NCI-H774 (cell line): ENCODE measurements at regions not wholly inside any gene's neighbourhood (a gene's known extent, or its start where the extent isn't known, plus 50 kb on each side); places are given as distances from the start of the nearest gene placed in this dataset.

Experiments used
- DNase-seq: peaks from one replicate; lab custom pipeline; 2025; lab: John Stamatoyannopoulos, UW

DNA sequence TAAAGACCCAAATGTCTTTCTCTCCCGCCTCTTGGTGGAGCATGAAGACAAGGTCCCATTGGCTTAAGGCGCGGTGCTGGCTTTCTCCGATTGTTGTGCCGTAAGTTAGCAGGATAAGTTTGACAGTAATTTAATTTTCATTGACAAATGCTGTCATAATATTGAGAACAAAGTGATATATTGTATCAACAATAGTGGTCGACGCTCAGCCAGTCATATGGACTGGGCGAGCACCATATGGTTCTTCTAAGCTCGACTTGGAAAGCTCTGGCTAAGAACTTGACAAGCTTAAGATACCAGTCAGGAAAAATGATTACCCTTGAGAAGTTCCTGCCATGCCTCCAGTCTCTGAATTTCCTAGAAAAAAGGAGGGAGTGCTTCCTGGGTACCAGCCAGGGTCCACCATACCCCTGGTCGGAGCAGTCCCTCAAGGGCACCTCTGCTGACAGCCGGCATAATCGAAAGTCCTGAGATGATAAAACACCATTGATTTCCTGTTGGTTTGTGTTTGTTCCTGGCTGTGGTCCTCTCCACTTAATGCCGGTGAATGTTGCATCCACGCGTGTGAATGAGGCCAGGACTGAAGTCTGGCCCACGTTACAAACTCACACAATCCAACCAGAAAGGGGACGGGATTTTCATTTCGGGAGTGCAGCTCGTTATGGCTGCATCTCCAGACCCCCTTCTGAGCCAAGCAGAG is 262.1 kb downstream of the ZNF536 start:
- DNase-seq, result no peak

DNA sequence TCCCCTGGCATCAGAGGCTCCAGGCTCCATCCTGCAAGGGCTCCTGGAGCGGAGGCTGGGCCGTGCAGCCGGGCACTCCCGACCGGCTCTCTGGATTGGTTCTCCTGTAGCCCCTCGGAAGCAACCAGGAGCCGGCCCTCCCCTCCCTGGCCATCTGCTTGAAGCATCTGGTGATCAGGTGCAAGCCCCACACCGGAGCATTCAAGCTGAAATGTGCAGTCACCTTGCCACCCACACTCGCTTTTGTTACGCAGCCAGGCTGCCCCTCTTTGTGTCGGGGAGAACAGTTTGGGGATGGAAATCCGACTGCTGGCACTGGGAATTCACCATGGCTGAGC is 258.8 kb downstream of the ZNF536 start:
- no peak for DNase-seq

DNA sequence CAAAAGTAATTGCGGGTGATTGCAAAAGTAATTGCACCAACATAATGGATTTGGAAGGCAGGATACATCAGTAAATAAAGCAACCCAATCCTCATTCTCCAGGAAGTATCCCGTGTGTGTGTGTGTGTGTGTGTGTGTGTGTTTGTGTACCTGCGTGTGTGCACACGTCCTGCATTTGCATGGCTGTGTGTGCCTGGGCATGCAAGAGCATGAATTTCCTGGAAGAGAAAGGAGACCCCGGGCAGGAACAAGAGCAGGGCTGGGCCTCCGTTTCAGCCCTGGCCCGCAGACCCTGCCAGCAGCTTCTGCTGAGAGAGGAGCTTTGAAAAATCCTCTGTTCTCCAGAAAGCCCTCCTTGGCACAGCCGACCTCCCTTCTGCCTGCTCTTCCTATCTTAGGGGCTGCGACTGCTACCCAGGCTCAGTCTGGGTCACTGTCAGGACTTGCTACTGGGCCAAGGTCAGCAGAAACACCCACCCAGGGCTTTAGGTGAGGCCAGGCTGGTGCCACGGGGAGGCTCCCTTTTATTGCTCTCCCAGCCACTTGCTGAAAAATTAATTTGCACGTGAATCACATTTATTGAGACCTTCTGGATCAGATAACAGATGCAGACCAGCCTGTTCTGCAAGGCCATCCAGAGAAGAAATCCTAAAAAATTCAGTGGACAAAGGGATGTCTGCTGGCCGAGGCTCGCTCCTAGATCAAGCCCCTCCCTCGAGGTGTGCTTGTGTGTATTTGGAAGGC is 258.3 kb downstream of the ZNF536 start:
- no peak for DNase-seq

DNA sequence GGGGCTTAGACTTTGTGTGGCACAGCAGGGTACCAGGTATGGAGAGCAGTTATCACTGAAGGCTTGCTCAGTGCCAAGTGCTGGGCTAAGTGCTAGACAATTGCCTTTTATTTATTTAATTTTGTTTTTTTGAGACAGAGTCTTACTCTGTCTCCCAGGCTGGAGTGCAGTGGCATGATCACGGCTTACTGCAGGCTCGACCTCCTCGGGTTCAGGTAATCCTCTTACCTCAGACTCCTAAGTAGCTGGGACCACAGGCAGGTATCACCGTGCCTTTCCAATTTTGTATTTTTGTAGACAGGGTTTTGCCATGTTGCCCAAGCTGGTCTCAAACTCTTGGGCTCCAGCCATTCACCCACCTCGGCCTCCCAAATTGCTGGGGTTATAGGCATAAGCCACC is 256.9 kb downstream of the ZNF536 start:
- no peak for DNase-seq

DNA sequence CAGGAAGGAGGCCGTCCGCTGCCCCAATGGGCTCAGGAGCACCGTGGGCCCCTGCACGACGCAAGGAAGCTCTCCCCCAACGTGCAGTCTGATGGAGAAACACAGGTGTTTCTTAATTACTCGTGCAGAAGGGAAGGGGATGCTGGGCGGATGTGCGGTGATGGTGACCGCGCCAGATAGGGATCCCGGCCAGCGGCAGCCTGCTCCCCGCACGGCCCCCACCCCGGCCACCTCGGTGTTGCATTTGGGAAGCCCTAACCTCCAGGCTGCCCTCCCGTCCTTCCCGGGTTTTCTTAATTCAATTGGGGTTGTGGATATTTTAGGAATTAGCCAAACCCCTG is 254.4 kb downstream of the ZNF536 start:
- no peak for DNase-seq

DNA sequence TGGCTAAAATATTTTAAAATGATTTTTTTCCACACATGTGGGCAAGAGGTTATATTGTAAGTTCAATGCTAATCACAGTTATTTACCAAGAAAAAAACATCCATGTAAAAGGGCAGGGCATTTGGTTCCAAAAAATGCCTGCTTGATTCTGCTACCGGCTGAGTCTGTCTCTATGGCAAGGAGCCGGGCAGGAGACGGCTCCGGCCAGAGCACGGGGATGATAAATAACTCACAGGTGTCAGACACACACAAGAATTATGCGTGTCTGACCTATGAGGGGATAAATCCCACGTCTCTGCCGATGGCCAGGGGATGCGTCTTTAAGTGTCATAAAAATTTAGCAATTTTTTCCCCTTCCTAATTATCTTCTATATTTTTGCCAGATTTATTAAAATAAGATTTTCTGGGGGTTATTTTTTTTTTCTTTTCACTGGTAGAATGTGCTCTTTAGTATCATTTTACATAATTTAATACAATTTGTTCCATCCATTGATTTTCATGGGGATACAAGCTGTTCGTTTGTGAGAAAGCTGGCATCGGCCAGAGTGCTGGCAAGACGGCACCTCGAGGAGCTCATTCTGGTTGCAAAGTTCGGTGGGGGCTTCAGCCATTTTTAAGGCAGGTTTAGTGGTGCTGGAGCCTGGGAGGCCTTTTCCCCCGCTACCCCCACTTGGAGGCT is 253.9 kb downstream of the ZNF536 start:
- DNase-seq, result no peak

DNA sequence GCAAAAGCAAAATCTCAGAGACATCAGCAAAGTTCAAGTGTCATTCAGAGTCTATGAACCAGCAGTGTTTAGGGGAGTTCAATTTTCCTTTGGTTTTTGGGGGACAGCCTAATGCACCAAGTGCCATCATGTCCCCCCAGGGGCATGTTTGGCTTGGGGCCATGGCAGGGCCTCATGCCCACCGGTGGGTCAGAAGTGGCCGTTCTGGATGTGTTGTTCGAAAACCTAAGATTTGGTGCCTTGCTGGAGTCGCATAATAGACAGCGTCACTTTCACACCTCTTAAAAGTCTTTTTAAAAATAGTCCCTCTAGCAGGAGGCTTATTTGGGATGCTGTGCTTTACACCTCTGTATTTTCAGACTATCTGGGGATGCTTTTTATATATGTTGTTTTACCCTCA is 250.1 kb downstream of the ZNF536 start:
- no peak for DNase-seq

DNA sequence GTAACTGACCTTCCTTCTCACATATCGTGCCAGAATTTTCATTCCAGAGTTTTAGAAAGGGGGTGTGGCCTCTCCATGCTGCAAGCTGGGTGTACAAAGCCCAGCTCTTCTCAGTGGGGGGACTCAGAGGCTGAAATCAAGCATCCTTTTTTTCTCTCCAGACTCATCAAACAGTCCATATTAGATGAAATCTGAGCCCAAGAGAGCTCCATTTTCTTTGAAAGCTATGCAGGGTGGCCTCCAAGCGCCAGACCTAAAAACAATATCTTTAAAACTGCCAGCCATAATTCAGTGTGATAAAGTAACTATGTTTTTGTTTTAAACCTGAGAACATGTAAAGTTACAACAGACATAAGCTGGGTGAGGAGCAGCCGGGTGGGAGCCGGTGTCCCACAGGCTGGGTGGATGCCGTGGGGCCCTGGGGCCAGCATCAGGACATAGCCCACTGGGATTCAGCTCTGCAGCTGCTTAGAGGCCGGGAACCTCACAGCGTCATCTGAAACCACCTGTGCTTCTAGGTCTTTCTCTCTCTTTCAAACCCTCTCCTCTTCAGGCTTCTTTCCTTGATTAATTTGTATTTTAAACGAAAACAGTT is 249.2 kb downstream of the ZNF536 start:
- DNase-seq, result no peak

DNA sequence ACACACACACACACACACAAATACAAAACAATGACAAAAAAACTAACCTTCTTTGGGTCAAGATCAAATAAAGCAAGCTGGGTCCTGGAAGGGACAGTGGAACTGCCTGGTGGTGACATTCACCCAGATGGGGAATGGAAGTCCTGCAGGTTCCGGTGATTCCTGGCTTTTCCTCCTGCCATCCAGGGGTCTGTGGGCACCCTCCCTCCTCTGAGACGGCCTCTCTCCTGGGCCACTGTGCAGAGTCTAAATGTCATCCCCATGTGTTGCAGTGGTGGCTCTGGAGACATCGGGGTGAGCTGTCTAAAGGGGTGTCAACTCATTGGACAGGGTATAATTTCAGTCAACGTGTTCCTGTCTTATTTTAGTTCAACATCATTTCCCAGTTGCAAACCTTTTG is 248.2 kb downstream of the ZNF536 start:
- DNase-seq, result no peak

DNA sequence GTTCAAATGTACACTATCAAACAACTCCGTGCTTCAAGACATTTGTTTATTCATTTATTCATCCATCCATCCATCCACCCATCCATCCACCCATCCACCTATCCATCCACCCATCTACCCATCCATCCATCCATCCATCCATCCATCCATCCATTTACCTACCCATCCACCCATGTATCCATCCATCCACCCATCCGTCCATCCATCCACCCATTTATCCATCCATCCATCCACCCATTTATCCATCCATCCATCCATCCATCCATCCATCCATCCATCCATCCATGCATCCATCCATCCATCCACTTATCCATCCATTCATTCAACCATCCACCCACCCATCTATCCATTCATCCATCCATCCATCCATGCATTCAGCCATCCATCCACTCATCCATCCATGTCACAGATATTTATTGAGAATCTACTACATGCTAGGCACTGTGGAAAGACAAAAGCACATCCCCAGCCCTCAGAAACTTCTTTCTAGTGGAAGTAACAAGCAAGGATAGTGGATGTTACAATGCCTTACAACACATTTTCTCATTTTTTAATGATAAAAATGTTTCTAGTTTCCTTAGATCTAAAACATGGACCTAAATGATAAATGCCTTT is 237.6 kb downstream of the ZNF536 start:
- DNase-seq, result no peak

DNA sequence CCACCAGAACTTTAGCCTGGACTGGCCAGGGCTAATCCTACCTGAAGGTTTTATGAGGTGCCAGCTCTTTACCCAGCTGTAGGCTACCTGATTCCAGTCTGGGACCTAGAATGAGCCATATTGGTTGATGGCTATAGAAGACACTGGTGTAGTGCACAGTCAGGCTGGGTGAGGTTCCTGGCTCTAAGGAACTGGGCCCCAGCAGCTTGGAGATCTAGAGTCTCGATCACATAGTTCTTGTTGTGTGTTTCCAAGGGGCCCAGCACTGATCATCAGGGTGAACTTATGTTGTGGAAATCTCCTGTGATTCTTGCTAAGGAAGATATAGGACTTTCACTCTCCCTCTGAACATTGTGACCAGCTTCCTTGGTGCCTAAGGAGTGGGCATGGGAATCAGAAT is 236.3 kb downstream of the ZNF536 start:
- no peak for DNase-seq
